H1 (cell line): ENCODE measurements at regions not wholly inside any gene's neighbourhood (a gene's known extent, or its start where the extent isn't known, plus 50 kb on each side); places are given as distances from the start of the nearest gene placed in this dataset.

Source experiments
- EGR1 ChIP-seq: IDR thresholded peaks from 2 replicates; pipeline ENCODE4 v1.6.1; 2011; ENCODE audit warnings: low read depth, low read length, borderline replicate concordance
- EP300 ChIP-seq, 2 experiments: IDR thresholded peaks; 1 replicate in 1 of 2; 2 replicates in 1 of 2; pipeline ENCODE4 v1.6.1; 2011 to 2012; ENCODE audit warnings: low read depth in 2 of 2, low read length in 2 of 2, mild to moderate bottlenecking in 2 of 2, borderline replicate concordance in 1 of 2, inconsistent platforms in 1 of 2, moderate library complexity in 1 of 2
- SP2 ChIP-seq: IDR thresholded peaks from 2 replicates; pipeline ENCODE4 v1.6.1; 2012; ENCODE audit warnings: mild to moderate bottlenecking, low read length, inconsistent platforms
- TAF1 ChIP-seq: IDR thresholded peaks from 2 replicates; pipeline ENCODE4 v1.6.1; 2011; ENCODE audit warnings: mild to moderate bottlenecking, low read depth, low read length
- TF ChIP-seq, protein P1 (sequence below), 3 experiments: IDR thresholded peaks; 1 replicate in 2 of 3; 2 replicates in 1 of 3; pipeline versions ENCODE4 v1.5.1 to v1.6.1; 2011; ENCODE audit warnings: low read length in 3 of 3, mild to moderate bottlenecking in 3 of 3, inconsistent platforms in 2 of 3, low read depth in 1 of 3, moderate library complexity in 1 of 3; ENCODE audit not compliant: insufficient read depth in 1 of 3; ENCODE audit errors: control extremely low read depth in 1 of 3

DNA sequence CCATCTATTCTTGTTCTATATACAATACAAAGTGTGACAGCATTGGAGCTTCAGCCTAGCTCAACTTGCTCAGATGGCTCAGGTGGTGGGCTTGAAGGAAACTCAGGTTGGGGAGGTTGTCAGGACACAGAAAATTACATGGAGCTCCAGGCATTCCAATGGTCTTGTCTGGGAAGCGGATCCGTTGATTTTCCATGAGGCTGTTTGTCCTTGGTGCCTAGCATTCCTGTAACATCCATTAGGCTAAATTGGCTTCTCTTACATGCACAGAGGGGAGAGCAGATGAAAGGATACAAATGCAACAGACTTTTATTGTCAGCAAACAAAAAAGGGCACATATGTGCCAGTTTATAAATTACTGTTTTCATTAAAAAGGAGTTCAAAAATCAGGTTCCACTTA, 75.5 kb upstream of the OTX2 start:
- TF ChIP-seq, protein P1, sequence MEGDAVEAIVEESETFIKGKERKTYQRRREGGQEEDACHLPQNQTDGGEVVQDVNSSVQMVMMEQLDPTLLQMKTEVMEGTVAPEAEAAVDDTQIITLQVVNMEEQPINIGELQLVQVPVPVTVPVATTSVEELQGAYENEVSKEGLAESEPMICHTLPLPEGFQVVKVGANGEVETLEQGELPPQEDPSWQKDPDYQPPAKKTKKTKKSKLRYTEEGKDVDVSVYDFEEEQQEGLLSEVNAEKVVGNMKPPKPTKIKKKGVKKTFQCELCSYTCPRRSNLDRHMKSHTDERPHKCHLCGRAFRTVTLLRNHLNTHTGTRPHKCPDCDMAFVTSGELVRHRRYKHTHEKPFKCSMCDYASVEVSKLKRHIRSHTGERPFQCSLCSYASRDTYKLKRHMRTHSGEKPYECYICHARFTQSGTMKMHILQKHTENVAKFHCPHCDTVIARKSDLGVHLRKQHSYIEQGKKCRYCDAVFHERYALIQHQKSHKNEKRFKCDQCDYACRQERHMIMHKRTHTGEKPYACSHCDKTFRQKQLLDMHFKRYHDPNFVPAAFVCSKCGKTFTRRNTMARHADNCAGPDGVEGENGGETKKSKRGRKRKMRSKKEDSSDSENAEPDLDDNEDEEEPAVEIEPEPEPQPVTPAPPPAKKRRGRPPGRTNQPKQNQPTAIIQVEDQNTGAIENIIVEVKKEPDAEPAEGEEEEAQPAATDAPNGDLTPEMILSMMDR (IDR thresholded peaks at IDR 0.05; ENCODE audit: control extremely low read depth in 1 of 3, insufficient read depth in 1 of 3, low read depth in 1 of 3, low read length in 3 of 3), result no peak
- TF ChIP-seq TAF1 (no peak), EGR1 (no peak), SP2 (no peak), EP300 (IDR thresholded peaks at IDR 0.05; ENCODE audit: borderline replicate concordance in 1 of 2, low read depth in 2 of 2, low read length in 2 of 2) (no peak)
